Neutrophil (primary cell): ENCODE measurements at regions not wholly inside any gene's neighbourhood (a gene's known extent, or its start where the extent isn't known, plus 50 kb on each side); places are given as distances from the start of the nearest gene placed in this dataset.

Experiments used
- H3K27ac ChIP-seq: fragments of 200-600 bp; sonication (generic); 2 replicates; pipeline ENCODE4 v1.5.1; 2016; ENCODE audit warnings: mild to moderate bottlenecking, moderate library complexity
- H3K27me3 ChIP-seq: fragments of 200-600 bp; sonication (generic); 2 replicates; pipeline ENCODE4 v1.6.0; 2016; ENCODE audit warnings: mild to moderate bottlenecking
- H3K36me3 ChIP-seq: fragments of 200-600 bp; sonication (generic); 2 replicates; pipeline ENCODE4 v1.5.1; 2017
- H3K4me1 ChIP-seq, 2 experiments: fragments of 200-600 bp in 1 of 2; sonication (generic) in 1 of 2; 1 replicate in 1 of 2; 2 replicates in 1 of 2; pipeline versions ENCODE4 v1.5.1 to v1.6.1; 2013 to 2016; ENCODE audit warnings: low read depth in 1 of 2, low read length in 1 of 2, mild to moderate bottlenecking in 1 of 2, moderate library complexity in 1 of 2; ENCODE audit not compliant: control insufficient read depth in 1 of 2, insufficient read depth in 1 of 2
- H3K4me3 ChIP-seq, 2 experiments: fragments of 200-600 bp in 1 of 2; sonication (generic) in 1 of 2; 1 replicate in 1 of 2; 2 replicates in 1 of 2; pipeline ENCODE4 v1.5.1; 2013 to 2016; ENCODE audit warnings: low read depth in 1 of 2, low read length in 1 of 2, mild to moderate bottlenecking in 1 of 2, moderate library complexity in 1 of 2
- H3K9me3 ChIP-seq: fragments of 200-600 bp; sonication (generic); 2 replicates; pipeline ENCODE4 v1.5.1; 2016
- CTCF ChIP-seq: fragments of 200-600 bp; sonication (generic); IDR thresholded peaks from 2 replicates; pipeline ENCODE4 v1.5.1; 2016; ENCODE audit warnings: antibody characterized with exemption

- Histone ChIP-seq H3K4me3 (no peak overlapping the region), H3K4me1 (no peaks in the 10 kb centered on the region), H3K27ac (no peak overlapping the region), H3K9me3 (no peaks in the 10 kb centered on the region), H3K36me3 (no peaks in the 10 kb centered on the region), H3K27me3 (no peaks in the 10 kb centered on the region)
- no peak for TF ChIP-seq CTCF
These were observed 1008.7 kb downstream of the GLUD2 start for GRCh38 chrX:122055979-122056715.

GRCh38 chrX:122076241-122076640 is 1028.8 kb downstream of the GLUD2 start:
- Histone ChIP-seq H3K4me3 (no peak overlapping the region), H3K4me1 (no peaks in the 10 kb centered on the region), H3K36me3 (no peaks in the 10 kb centered on the region), H3K27ac (no peak overlapping the region), H3K27me3 (no peaks in the 10 kb centered on the region), H3K9me3 (no peaks in the 10 kb centered on the region)
- no peak for TF ChIP-seq CTCF

GRCh38 chrX:122078079-122078478 is 1030.7 kb downstream of the GLUD2 start:
- Histone ChIP-seq H3K27me3 (no peaks in the 10 kb centered on the region), H3K36me3 (no peaks in the 10 kb centered on the region), H3K4me3 (no peak overlapping the region), H3K9me3 (no peaks in the 10 kb centered on the region), H3K4me1 (no peaks in the 10 kb centered on the region), H3K27ac (no peak overlapping the region)
- TF ChIP-seq CTCF: no peak

GRCh38 chrX:122087341-122087740 is 1039.9 kb downstream of the GLUD2 start:
- no peak overlapping the region for H3K27ac ChIP-seq
- TF ChIP-seq CTCF: no peak
- no peaks in the 10 kb centered on the region for H3K9me3 ChIP-seq
- no peak overlapping the region for H3K4me3 ChIP-seq
- no peaks in the 10 kb centered on the region for H3K4me1 ChIP-seq
- no peaks in the 10 kb centered on the region for H3K36me3 ChIP-seq
- H3K27me3 ChIP-seq: no peaks in the 10 kb centered on the region

GRCh38 chrX:122091571-122091970 is 1044.2 kb downstream of the GLUD2 start:
- Histone ChIP-seq H3K27ac (no peak overlapping the region), H3K36me3 (no peaks in the 10 kb centered on the region), H3K4me3 (no peak overlapping the region), H3K27me3 (no peaks in the 10 kb centered on the region), H3K9me3 (no peaks in the 10 kb centered on the region), H3K4me1 (no peaks in the 10 kb centered on the region)
- no peak for TF ChIP-seq CTCF
